CD4-positive, alpha-beta T cell (primary cell): ENCODE measurements at regions not wholly inside any gene's neighbourhood (a gene's known extent, or its start where the extent isn't known, plus 50 kb on each side); places are given as distances from the start of the nearest gene placed in this dataset.

ENCODE experiments used
- ATAC-seq: fragments of 200-7000 bp; cut with Tn5 transposase; one replicate; pipeline ENCODE4 v1.10.0; 2022; ENCODE audit warnings: mild to moderate bottlenecking; ENCODE audit not compliant: poor library complexity
- CTCF ChIA-PET: fragments of 350-600 bp; sonication (Branson Sonifier 250); formaldehyde crosslinking; loops from one replicate; lab custom pipeline; 2021; ENCODE audit warnings: antibody characterized with exemption, inconsistent platforms; lab: Charles Lee
- POLR2A ChIA-PET: fragments of 350-600 bp; sonication (Branson Sonifier 250); formaldehyde crosslinking; loops from one replicate; lab custom pipeline; 2021; ENCODE audit warnings: antibody characterized with exemption, inconsistent platforms; lab: Charles Lee
- DNase-seq, 14 experiments: peaks; one replicate each; pipeline ENCODE4 v3.0.0-alpha.2; 2013 to 2020; ENCODE audit warnings: mixed read lengths in 2 of 14
- H3K27ac ChIP-seq, 2 donors: one replicate each; pipeline versions ENCODE4 v1.5.1 to v1.7.0; 2013; ENCODE audit warnings: low read length in 2 of 2, low read depth in 1 of 2, mild to moderate bottlenecking in 1 of 2
- H3K27me3 ChIP-seq, 2 experiments: 1 replicate in 1 of 2; 2 replicates in 1 of 2; pipeline versions ENCODE4 v1.6.1 to v1.7.0; 2013; ENCODE audit warnings: low read length in 2 of 2, control low read depth in 1 of 2, mild to moderate bottlenecking in 1 of 2, moderate library complexity in 1 of 2; ENCODE audit not compliant: insufficient read depth in 2 of 2, control insufficient read depth in 1 of 2
- H3K36me3 ChIP-seq: one replicate; pipeline ENCODE4 v1.6.1; 2013; ENCODE audit warnings: low read length, control low read depth; ENCODE audit not compliant: insufficient read depth
- H3K4me1 ChIP-seq: one replicate; pipeline ENCODE4 v1.6.1; 2013; ENCODE audit warnings: low read length, control low read depth; ENCODE audit not compliant: insufficient read depth
- H3K4me3 ChIP-seq: one replicate; pipeline ENCODE4 v1.5.1; 2013; ENCODE audit warnings: mild to moderate bottlenecking, low read length, moderate library complexity
- H3K9me3 ChIP-seq, 2 experiments: 1 replicate in 1 of 2; 2 replicates in 1 of 2; pipeline versions ENCODE4 v1.6.1 to v1.7.0; 2013; ENCODE audit warnings: low read length in 2 of 2, mild to moderate bottlenecking in 2 of 2, control low read depth in 1 of 2, moderate library complexity in 1 of 2; ENCODE audit not compliant: control insufficient read depth in 1 of 2, insufficient read depth in 1 of 2
- H3K27ac Mint-ChIP-seq: one replicate; pipeline ENCODE4 v1.8.0; 2020; ENCODE audit warnings: mixed read lengths
- H3K27me3 Mint-ChIP-seq: one replicate; pipeline ENCODE4 v1.8.0; 2021; ENCODE audit warnings: mixed read lengths
- H3K36me3 Mint-ChIP-seq: one replicate; pipeline ENCODE4 v1.8.0; 2021; ENCODE audit warnings: low read depth, mixed read lengths
- H3K4me1 Mint-ChIP-seq: one replicate; pipeline ENCODE4 v1.8.0; 2021; ENCODE audit warnings: low read depth, mixed read lengths
- H3K4me3 Mint-ChIP-seq: one replicate; pipeline ENCODE4 v1.8.0; 2020; ENCODE audit warnings: mild to moderate bottlenecking, mixed read lengths
- H3K9me3 Mint-ChIP-seq: one replicate; pipeline ENCODE4 v1.8.0; 2020; ENCODE audit warnings: mixed read lengths
- intact Hi-C, 2 experiments: fragments of 100-400 bp; cut with DNase I in 1 of 2; cut with micrococcal nuclease in 1 of 2; formaldehyde crosslinking; loops; one replicate each; pipeline versions ENCODE4 v1.15.1 to v1.9.0; 2023 to 2025; cut with DNase I, micrococcal nuclease
- TF ChIP-seq, protein P1 (sequence below): fragments of 200-600 bp; IDR thresholded peaks from one replicate; pipeline ENCODE4 v1.8.0; 2022; ENCODE audit warnings: antibody characterized with exemption, mild to moderate bottlenecking

DNA sequence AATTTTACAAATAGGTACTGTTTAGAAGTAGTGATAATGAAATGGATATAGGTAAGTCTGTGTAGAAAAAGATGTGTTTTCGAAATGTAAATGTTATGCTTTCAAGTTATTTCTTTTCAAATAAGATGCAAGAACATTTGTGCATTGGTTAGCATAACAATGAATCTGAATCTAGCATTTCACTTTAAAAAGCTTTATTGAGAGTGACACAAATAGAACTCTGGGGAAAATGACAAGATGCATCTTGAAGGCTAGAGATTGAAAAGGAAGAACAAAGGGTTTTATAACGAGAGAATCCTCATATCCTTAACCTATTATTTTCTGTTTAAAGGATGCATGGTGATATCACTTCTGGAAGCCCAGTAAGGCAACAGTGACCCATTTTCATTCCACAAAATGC is 639.9 kb upstream of the PTCHD4 start:
- H3K4me1 ChIP-seq = no peaks in the 10 kb centered on the region
- no peak overlapping the region for H3K27ac Mint-ChIP-seq
- CTCF ChIA-PET = no interaction called here
- TF ChIP-seq, protein P1, sequence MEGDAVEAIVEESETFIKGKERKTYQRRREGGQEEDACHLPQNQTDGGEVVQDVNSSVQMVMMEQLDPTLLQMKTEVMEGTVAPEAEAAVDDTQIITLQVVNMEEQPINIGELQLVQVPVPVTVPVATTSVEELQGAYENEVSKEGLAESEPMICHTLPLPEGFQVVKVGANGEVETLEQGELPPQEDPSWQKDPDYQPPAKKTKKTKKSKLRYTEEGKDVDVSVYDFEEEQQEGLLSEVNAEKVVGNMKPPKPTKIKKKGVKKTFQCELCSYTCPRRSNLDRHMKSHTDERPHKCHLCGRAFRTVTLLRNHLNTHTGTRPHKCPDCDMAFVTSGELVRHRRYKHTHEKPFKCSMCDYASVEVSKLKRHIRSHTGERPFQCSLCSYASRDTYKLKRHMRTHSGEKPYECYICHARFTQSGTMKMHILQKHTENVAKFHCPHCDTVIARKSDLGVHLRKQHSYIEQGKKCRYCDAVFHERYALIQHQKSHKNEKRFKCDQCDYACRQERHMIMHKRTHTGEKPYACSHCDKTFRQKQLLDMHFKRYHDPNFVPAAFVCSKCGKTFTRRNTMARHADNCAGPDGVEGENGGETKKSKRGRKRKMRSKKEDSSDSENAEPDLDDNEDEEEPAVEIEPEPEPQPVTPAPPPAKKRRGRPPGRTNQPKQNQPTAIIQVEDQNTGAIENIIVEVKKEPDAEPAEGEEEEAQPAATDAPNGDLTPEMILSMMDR = no peak
- H3K36me3 ChIP-seq = no peaks in the 10 kb centered on the region
- POLR2A ChIA-PET = no interaction called here
- H3K27me3 ChIP-seq = no peaks in the 10 kb centered on the region
- no peak overlapping the region for H3K4me3 ChIP-seq
- DNase-seq (no peak), ATAC-seq (no peak)
- H3K4me3 Mint-ChIP-seq = no peak overlapping the region
- H3K27ac ChIP-seq = no peak overlapping the region
- peaks cover 0 to 6% of the 10 kb centered on the region in 2 experiments for H3K9me3 ChIP-seq
- H3K27me3 Mint-ChIP-seq = no peaks in the 10 kb centered on the region
- intact Hi-C loops = no loop called here
- H3K36me3 Mint-ChIP-seq = no peaks in the 10 kb centered on the region
- H3K9me3 Mint-ChIP-seq = peaks cover 4% of the 10 kb centered on the region
- H3K4me1 Mint-ChIP-seq = no peaks in the 10 kb centered on the region

DNA sequence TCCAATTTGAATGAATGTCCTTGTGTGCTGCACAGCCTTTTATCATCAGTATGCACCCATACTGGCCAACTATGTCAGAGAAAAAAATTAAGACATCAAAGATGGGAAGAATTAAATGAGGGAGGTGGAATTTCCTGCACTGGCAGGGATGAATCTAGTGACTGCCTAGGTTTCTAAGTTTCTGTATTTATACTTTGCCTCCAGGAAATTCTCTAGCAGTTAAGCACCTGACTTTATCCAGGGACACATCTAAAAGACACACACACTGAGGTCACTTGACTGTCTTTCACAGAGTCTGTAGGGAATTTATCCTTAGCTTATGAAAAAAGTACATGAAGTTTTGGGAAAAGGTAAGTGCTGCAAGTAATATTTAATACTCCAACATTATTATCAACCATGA is 636.5 kb upstream of the PTCHD4 start:
- Histone ChIP-seq H3K4me3 (no peak overlapping the region), H3K27ac (no peak overlapping the region), H3K9me3 (peaks cover 0 to 6% of the 10 kb centered on the region in 2 experiments), H3K4me1 (no peaks in the 10 kb centered on the region), H3K27me3 (no peaks in the 10 kb centered on the region), H3K36me3 (no peaks in the 10 kb centered on the region)
- H3K27ac Mint-ChIP-seq = no peak overlapping the region
- DNase-seq = no peak
- TF ChIP-seq, protein P1 = no peak
- intact Hi-C loops = no loop called here
- ChIA-PET POLR2A (no interaction called here), CTCF (no interaction called here)
- no peaks in the 10 kb centered on the region for H3K4me1 Mint-ChIP-seq
- no peak for ATAC-seq
- no peaks in the 10 kb centered on the region for H3K36me3 Mint-ChIP-seq
- no peak overlapping the region for H3K4me3 Mint-ChIP-seq
- H3K9me3 Mint-ChIP-seq = no peaks in the 10 kb centered on the region
- H3K27me3 Mint-ChIP-seq = no peaks in the 10 kb centered on the region

DNA sequence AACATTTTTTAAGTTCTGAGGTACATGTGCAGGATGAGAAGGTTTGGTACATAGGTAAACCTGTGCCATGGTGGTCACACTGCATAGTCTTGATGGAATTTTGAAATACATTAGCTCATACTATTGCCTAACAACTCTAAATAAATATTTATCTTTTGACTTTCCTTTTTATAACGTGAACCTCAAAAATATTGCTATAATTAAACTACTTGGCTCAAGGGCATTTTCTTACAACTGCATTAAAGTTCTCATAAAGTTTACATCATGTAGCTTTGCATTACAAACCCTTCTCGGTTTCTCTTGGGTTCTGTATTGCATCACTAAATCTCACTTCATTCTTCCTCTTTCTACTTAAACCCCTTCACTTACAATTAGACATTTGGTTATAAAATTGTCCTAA is 636.0 kb upstream of the PTCHD4 start:
- Histone ChIP-seq H3K9me3 (peaks cover 0 to 6% of the 10 kb centered on the region in 2 experiments), H3K27ac (no peak overlapping the region), H3K27me3 (no peaks in the 10 kb centered on the region), H3K4me3 (no peak overlapping the region), H3K4me1 (no peaks in the 10 kb centered on the region), H3K36me3 (no peaks in the 10 kb centered on the region)
- no peak overlapping the region for H3K4me3 Mint-ChIP-seq
- intact Hi-C loops = no loop called here
- H3K27me3 Mint-ChIP-seq = no peaks in the 10 kb centered on the region
- no peaks in the 10 kb centered on the region for H3K9me3 Mint-ChIP-seq
- TF ChIP-seq, protein P1 = no peak
- H3K4me1 Mint-ChIP-seq = no peaks in the 10 kb centered on the region
- DNase-seq (no peak), ATAC-seq (no peak)
- POLR2A ChIA-PET = no interaction called here
- no peaks in the 10 kb centered on the region for H3K36me3 Mint-ChIP-seq
- no peak overlapping the region for H3K27ac Mint-ChIP-seq
- CTCF ChIA-PET = no interaction called here
